Activated CD8-positive, alpha-beta T cell treated with anti-CD3 and anti-CD28 coated beads, Interleukin-2, amount 10 ng/mL, durations not matched to agents 7 days and 5 days (primary cell): ENCODE measurements at regions not wholly inside any gene's neighbourhood (a gene's known extent, or its start where the extent isn't known, plus 50 kb on each side); places are given as distances from the start of the nearest gene placed in this dataset.

Experiments used
- ATAC-seq: fragments of 150-1000 bp; cut with Tn5 transposase; one replicate; pipeline ENCODE4 v1.10.0; 2021; ENCODE audit warnings: moderate library complexity
- CTCF ChIA-PET: fragments of 350-600 bp; sonication (Branson Sonifier 250); formaldehyde crosslinking; loops from one replicate; lab custom pipeline; 2021; ENCODE audit warnings: antibody characterized with exemption; lab: Charles Lee
- POLR2A ChIA-PET: fragments of 350-600 bp; sonication (Branson Sonifier 250); formaldehyde crosslinking; loops from one replicate; lab custom pipeline; 2021; ENCODE audit warnings: antibody characterized with exemption; lab: Charles Lee
- DNase-seq: peaks from one replicate; pipeline ENCODE4 v3.0.0-alpha.2; 2020
- H3K27ac Mint-ChIP-seq: one replicate; pipeline ENCODE4 v1.8.0; 2021; ENCODE audit warnings: mild to moderate bottlenecking, mixed read lengths
- H3K27me3 Mint-ChIP-seq: one replicate; pipeline ENCODE4 v1.8.0; 2021; ENCODE audit warnings: low read depth, mixed read lengths
- H3K36me3 Mint-ChIP-seq: one replicate; pipeline ENCODE4 v1.8.0; 2021; ENCODE audit warnings: low read depth, mixed read lengths
- H3K4me1 Mint-ChIP-seq: one replicate; pipeline ENCODE4 v1.8.0; 2021; ENCODE audit warnings: low read depth, mixed read lengths
- H3K4me3 Mint-ChIP-seq: one replicate; pipeline ENCODE4 v1.8.0; 2021; ENCODE audit warnings: mild to moderate bottlenecking, mixed read lengths
- H3K9me3 Mint-ChIP-seq: one replicate; pipeline ENCODE4 v1.8.0; 2022; ENCODE audit warnings: mixed read lengths; ENCODE audit not compliant: insufficient read depth

GRCh38 chr2:217075268-217076057, 215.6 kb upstream of the TNP1 start:
- ChIA-PET POLR2A (no interaction called here), CTCF (no interaction called here)
- H3K27ac Mint-ChIP-seq, result no peak overlapping the region
- no peaks in the 10 kb centered on the region for H3K9me3 Mint-ChIP-seq
- ATAC-seq (no peak), DNase-seq (no peak)
- no peaks in the 10 kb centered on the region for H3K27me3 Mint-ChIP-seq
- no peak overlapping the region for H3K4me3 Mint-ChIP-seq
- H3K36me3 Mint-ChIP-seq, result no peaks in the 10 kb centered on the region
- H3K4me1 Mint-ChIP-seq, result no peaks in the 10 kb centered on the region

GRCh38 chr2:217074576-217075255, 214.9 kb upstream of the TNP1 start:
- Mint-ChIP-seq H3K9me3 (no peaks in the 10 kb centered on the region), H3K27me3 (no peaks in the 10 kb centered on the region), H3K4me1 (no peaks in the 10 kb centered on the region), H3K36me3 (no peaks in the 10 kb centered on the region), H3K27ac (no peak overlapping the region), H3K4me3 (no peak overlapping the region)
- ChIA-PET POLR2A (no interaction called here), CTCF (no interaction called here)
- DNase-seq, result no peak
- no peak for ATAC-seq

- Mint-ChIP-seq H3K27ac (no peak overlapping the region), H3K4me3 (no peak overlapping the region), H3K36me3 (no peaks in the 10 kb centered on the region), H3K27me3 (peaks cover 2% of the 10 kb centered on the region), H3K4me1 (no peaks in the 10 kb centered on the region), H3K9me3 (no peaks in the 10 kb centered on the region)
- ChIA-PET CTCF (no interaction called here), POLR2A (no interaction called here)
- DNase-seq, result no peak
- no peak for ATAC-seq
These were observed 211.6 kb upstream of the TNP1 start for GRCh38 chr2:217071416-217071815.

GRCh38 chr2:217070611-217071010, 210.7 kb upstream of the TNP1 start:
- Mint-ChIP-seq H3K4me3 (no peak overlapping the region), H3K27ac (no peak overlapping the region), H3K9me3 (no peaks in the 10 kb centered on the region), H3K4me1 (no peaks in the 10 kb centered on the region), H3K27me3 (peaks cover 4% of the 10 kb centered on the region), H3K36me3 (no peaks in the 10 kb centered on the region)
- ATAC-seq, result no peak
- DNase-seq, result no peak
- ChIA-PET POLR2A (no interaction called here), CTCF (no interaction called here)

GRCh38 chr2:217070043-217070430, 210.2 kb upstream of the TNP1 start:
- Mint-ChIP-seq H3K27ac (no peak overlapping the region), H3K4me1 (no peaks in the 10 kb centered on the region), H3K4me3 (no peak overlapping the region), H3K27me3 (peaks cover 4% of the 10 kb centered on the region), H3K9me3 (no peaks in the 10 kb centered on the region), H3K36me3 (no peaks in the 10 kb centered on the region)
- POLR2A ChIA-PET, result no interaction called here
- ATAC-seq (no peak), DNase-seq (no peak)
- CTCF ChIA-PET, result no interaction called here

GRCh38 chr2:217069263-217070042, 209.6 kb upstream of the TNP1 start:
- Mint-ChIP-seq H3K4me1 (no peaks in the 10 kb centered on the region), H3K27me3 (peaks cover 4% of the 10 kb centered on the region), H3K27ac (no peak overlapping the region), H3K36me3 (no peaks in the 10 kb centered on the region), H3K9me3 (no peaks in the 10 kb centered on the region), H3K4me3 (no peak overlapping the region)
- ATAC-seq (no peak), DNase-seq (no peak)
- ChIA-PET POLR2A (no interaction called here), CTCF (no interaction called here)

- peaks cover under 1% of the 10 kb centered on the region for H3K4me1 Mint-ChIP-seq
- ATAC-seq (no peak), DNase-seq (no peak)
- no peak overlapping the region for H3K4me3 Mint-ChIP-seq
- H3K27me3 Mint-ChIP-seq, result peaks cover 4% of the 10 kb centered on the region
- H3K27ac Mint-ChIP-seq, result no peak overlapping the region
- H3K9me3 Mint-ChIP-seq, result no peaks in the 10 kb centered on the region
- ChIA-PET CTCF (no interaction called here), POLR2A (no interaction called here)
- no peaks in the 10 kb centered on the region for H3K36me3 Mint-ChIP-seq
These were observed 208.9 kb upstream of the TNP1 start for GRCh38 chr2:217068677-217069250.

GRCh38 chr2:217067787-217068186, 207.9 kb upstream of the TNP1 start:
- no peak for DNase-seq
- ChIA-PET POLR2A (no interaction called here), CTCF (no interaction called here)
- no peak overlapping the region for H3K4me3 Mint-ChIP-seq
- no peaks in the 10 kb centered on the region for H3K36me3 Mint-ChIP-seq
- ATAC-seq, result no peak
- peaks cover 4% of the 10 kb centered on the region for H3K27me3 Mint-ChIP-seq
- peaks cover 4% of the 10 kb centered on the region for H3K4me1 Mint-ChIP-seq
- H3K27ac Mint-ChIP-seq, result no peak overlapping the region
- H3K9me3 Mint-ChIP-seq, result no peaks in the 10 kb centered on the region

GRCh38 chr2:217066510-217067270, 206.8 kb upstream of the TNP1 start:
- no peak for DNase-seq
- no peak overlapping the region for H3K27ac Mint-ChIP-seq
- POLR2A ChIA-PET, result interaction anchor here (0.6 kb wide), 1 partner anchor 160 kb away, joined by 3 read pairs; no protein-coding TSS in a partner anchor

GRCh38 chr2:217065695-217066405, 206.0 kb upstream of the TNP1 start:
- DNase-seq, result no peak
- POLR2A ChIA-PET, result no interaction called here
- no peaks in the 10 kb centered on the region for H3K36me3 Mint-ChIP-seq
- no peaks in the 10 kb centered on the region for H3K9me3 Mint-ChIP-seq
- ATAC-seq, result no peak
- no peak overlapping the region for H3K4me3 Mint-ChIP-seq
- no peak overlapping the region for H3K27ac Mint-ChIP-seq
- CTCF ChIA-PET, result no interaction called here
- H3K4me1 Mint-ChIP-seq, result peaks cover 4% of the 10 kb centered on the region
- peaks cover 4% of the 10 kb centered on the region for H3K27me3 Mint-ChIP-seq

More at GRCh38 chr2:217066510-217067270, 206.8 kb upstream of the TNP1 start:
- Mint-ChIP-seq H3K4me1 (peaks cover 4% of the 10 kb centered on the region), H3K4me3 (no peak overlapping the region), H3K36me3 (no peaks in the 10 kb centered on the region), H3K9me3 (no peaks in the 10 kb centered on the region), H3K27me3 (peaks cover 4% of the 10 kb centered on the region)
- CTCF ChIA-PET, result no interaction called here
- ATAC-seq, result no peak

GRCh38 chr2:217065012-217065290, 205.1 kb upstream of the TNP1 start:
- Mint-ChIP-seq H3K27ac (no peak overlapping the region), H3K36me3 (no peaks in the 10 kb centered on the region)
- CTCF ChIA-PET, result no interaction called here

More at GRCh38 chr2:217065012-217065290, 205.1 kb upstream of the TNP1 start:
- POLR2A ChIA-PET, result no interaction called here
- H3K4me3 Mint-ChIP-seq, result no peak overlapping the region
- peaks cover 4% of the 10 kb centered on the region for H3K27me3 Mint-ChIP-seq
- DNase-seq (no peak), ATAC-seq (no peak)
- peaks cover 4% of the 10 kb centered on the region for H3K4me1 Mint-ChIP-seq
- H3K9me3 Mint-ChIP-seq, result no peaks in the 10 kb centered on the region
